Stimulated activated CD4-positive, alpha-beta T cell treated with anti-CD3 and anti-CD28 coated beads, Interleukin-12 subunit alpha, Interleukin-12 subunit beta, amount 100 ng/mL, for 4 hours (primary cell): ENCODE measurements at regions not wholly inside any gene's neighbourhood (a gene's known extent, or its start where the extent isn't known, plus 50 kb on each side); places are given as distances from the start of the nearest gene placed in this dataset.
"Not testable (repeated sequence)": the region's sequence is repeated elsewhere in the genome, so short reads cannot be mapped to it uniquely, and the experiment has no call there.

ENCODE experiments used
- DNase-seq: peaks from one replicate; pipeline ENCODE4 v3.0.0-alpha.2; 2020

DNA sequence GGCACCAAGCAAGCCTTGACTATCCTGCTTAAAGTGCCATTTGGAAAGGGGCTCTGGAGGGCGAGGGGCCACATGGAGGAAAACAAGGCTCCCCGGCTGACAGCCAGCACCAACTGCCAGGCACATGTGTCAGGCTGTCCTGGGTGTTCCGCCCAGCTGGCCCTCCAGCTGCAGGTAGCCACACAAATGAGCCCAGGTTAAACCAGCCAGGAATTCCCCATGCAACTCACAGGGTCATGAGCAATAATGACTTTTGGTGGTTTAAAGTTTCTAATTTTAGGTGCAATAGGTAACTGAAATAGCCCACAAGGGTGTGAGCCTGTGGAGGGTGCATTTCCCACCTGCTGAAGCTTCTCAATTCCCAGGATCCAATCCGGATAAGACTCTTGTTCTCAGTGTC, 58.9 kb upstream of the EEF2KMT start:
- not testable (repeated sequence) for DNase-seq

DNA sequence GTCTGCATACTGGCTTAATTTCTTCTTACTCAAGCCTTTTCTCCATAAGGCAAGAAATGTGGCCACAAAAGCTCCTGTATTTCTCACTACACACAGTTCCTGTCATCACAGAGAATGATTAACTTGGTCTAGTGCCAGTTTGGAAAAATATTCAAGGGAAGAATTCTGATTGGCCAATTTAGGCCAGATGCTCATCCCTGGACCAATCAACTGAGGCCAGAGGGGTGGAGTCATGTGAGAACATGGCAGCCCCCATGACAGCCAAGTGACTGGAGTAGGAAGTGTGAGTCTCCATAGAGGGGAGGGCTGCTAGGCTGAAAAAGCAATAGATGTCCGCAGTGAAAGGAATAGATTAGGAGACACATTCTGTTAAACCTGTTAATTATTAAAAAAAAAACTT, 56.4 kb upstream of the EEF2KMT start:
- not testable (repeated sequence) for DNase-seq

DNA sequence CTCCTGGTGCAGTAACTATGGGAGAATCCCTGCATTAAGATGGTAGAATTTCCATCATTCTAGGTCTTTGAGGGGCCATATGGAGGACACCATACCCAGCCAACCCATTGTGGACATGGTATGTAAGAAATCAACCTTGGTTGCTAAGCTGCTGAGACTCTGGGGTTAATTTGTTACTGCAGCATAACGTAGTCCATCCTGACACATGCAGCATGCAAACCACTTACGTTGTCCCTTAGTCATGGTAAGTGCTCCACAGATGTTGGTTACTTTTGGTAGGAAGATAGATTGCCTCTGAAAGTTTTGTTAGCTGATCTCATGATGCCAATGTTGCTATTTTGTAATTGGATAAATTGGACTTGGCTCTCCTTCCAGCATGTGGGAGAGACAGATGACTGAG, 53.8 kb upstream of the EEF2KMT start:
- not testable (repeated sequence) for DNase-seq
